ENCODE measurements at regions not wholly inside any gene's neighbourhood (a gene's known extent, or its start where the extent isn't known, plus 50 kb on each side); places are given as distances from the start of the nearest gene placed in this dataset.

- DNase-seq (ENCODE audit: low read depth), result no peak
Observed at GRCh38 chr21:41593051-41593759, 85.2 kb upstream of the TMPRSS2 start.

- DNase-seq (ENCODE audit: low read depth), result no peak
Observed at GRCh38 chr21:41589620-41590175, 81.7 kb upstream of the TMPRSS2 start.

GRCh38 chr21:41589131-41589530 is 81.2 kb upstream of the TMPRSS2 start:
- DNase-seq (ENCODE audit: low read depth), result no peak

- DNase-seq (ENCODE audit: low read depth), result no peak
Observed at GRCh38 chr21:41585199-41585994, 77.4 kb upstream of the TMPRSS2 start.

- no peak for DNase-seq (ENCODE audit: low read depth)
Observed at GRCh38 chr21:41584603-41585176, 76.7 kb upstream of the TMPRSS2 start.

- peak; percentile 8 for DNase-seq (ENCODE audit: low read depth)
Observed at GRCh38 chr21:41583274-41583790, 75.4 kb upstream of the TMPRSS2 start.

- no peak for DNase-seq (ENCODE audit: low read depth)
Observed at GRCh38 chr21:41582866-41583265, 74.9 kb upstream of the TMPRSS2 start.

GRCh38 chr21:41582298-41582840 is 74.4 kb upstream of the TMPRSS2 start:
- DNase-seq (ENCODE audit: low read depth), result no peak

GRCh38 chr21:41581592-41582228 is 73.8 kb upstream of the TMPRSS2 start:
- no peak for DNase-seq (ENCODE audit: low read depth)

- DNase-seq (ENCODE audit: low read depth), result no peak
Observed at GRCh38 chr21:41580758-41581554, 73.0 kb upstream of the TMPRSS2 start.

GRCh38 chr21:41579692-41580091 is 71.7 kb upstream of the TMPRSS2 start:
- no peak for DNase-seq (ENCODE audit: low read depth)

- no peak for DNase-seq (ENCODE audit: low read depth)
Observed at GRCh38 chr21:41578716-41579115, 70.8 kb upstream of the TMPRSS2 start.

GRCh38 chr21:41578083-41578482 is 70.1 kb upstream of the TMPRSS2 start:
- DNase-seq (ENCODE audit: low read depth), result no peak

GRCh38 chr21:41576013-41576615 is 68.2 kb upstream of the TMPRSS2 start:
- no peak for DNase-seq (ENCODE audit: low read depth)

- no peak for DNase-seq (ENCODE audit: low read depth)
Observed at GRCh38 chr21:41573902-41574690, 66.1 kb upstream of the TMPRSS2 start.

GRCh38 chr21:41571938-41572510 is 64.1 kb upstream of the TMPRSS2 start:
- peak; percentile 13 for DNase-seq (ENCODE audit: low read depth)

- no peak for DNase-seq (ENCODE audit: low read depth)
Observed at GRCh38 chr21:41570791-41571355, 62.9 kb upstream of the TMPRSS2 start.

GRCh38 chr21:41568606-41569385 is 60.8 kb upstream of the TMPRSS2 start:
- no peak for DNase-seq (ENCODE audit: low read depth)
